HepG2 (cell line): ENCODE measurements at regions not wholly inside any gene's neighbourhood (a gene's known extent, or its start where the extent isn't known, plus 50 kb on each side); places are given as distances from the start of the nearest gene placed in this dataset.

Experiments
- ZBTB20 ChIP-seq: sonication (generic); formaldehyde crosslinking; IDR thresholded peaks from 2 replicates; pipeline ENCODE4 v1.8.1; 2023; ENCODE audit warnings: missing genetic modification reagents, low read depth, mild to moderate bottlenecking, borderline replicate concordance
- ZSCAN31 ChIP-seq: sonication (generic); formaldehyde crosslinking; IDR thresholded peaks from 2 replicates; pipeline ENCODE4 v1.5.0; 2020; ENCODE audit warnings: low read depth, mild to moderate bottlenecking, missing genetic modification reagents
- TF ChIP-seq, protein P1 (sequence below): sonication (generic); formaldehyde crosslinking; IDR thresholded peaks from 2 replicates; pipeline ENCODE4 v1.4.0; 2020; ENCODE audit warnings: low read depth, missing genetic modification reagents
- TF ChIP-seq, protein P2 (sequence below): sonication (generic); formaldehyde crosslinking; IDR thresholded peaks from 2 replicates; pipeline ENCODE4 v1.5.0; 2020; ENCODE audit warnings: mild to moderate bottlenecking, missing genetic modification reagents, moderate library complexity
- TF ChIP-seq, protein P3 (sequence below): sonication (generic); formaldehyde crosslinking; IDR thresholded peaks from 2 replicates; pipeline ENCODE4 v1.4.0; 2020; ENCODE audit warnings: mild to moderate bottlenecking, missing genetic modification reagents

- TF ChIP-seq, protein P1, sequence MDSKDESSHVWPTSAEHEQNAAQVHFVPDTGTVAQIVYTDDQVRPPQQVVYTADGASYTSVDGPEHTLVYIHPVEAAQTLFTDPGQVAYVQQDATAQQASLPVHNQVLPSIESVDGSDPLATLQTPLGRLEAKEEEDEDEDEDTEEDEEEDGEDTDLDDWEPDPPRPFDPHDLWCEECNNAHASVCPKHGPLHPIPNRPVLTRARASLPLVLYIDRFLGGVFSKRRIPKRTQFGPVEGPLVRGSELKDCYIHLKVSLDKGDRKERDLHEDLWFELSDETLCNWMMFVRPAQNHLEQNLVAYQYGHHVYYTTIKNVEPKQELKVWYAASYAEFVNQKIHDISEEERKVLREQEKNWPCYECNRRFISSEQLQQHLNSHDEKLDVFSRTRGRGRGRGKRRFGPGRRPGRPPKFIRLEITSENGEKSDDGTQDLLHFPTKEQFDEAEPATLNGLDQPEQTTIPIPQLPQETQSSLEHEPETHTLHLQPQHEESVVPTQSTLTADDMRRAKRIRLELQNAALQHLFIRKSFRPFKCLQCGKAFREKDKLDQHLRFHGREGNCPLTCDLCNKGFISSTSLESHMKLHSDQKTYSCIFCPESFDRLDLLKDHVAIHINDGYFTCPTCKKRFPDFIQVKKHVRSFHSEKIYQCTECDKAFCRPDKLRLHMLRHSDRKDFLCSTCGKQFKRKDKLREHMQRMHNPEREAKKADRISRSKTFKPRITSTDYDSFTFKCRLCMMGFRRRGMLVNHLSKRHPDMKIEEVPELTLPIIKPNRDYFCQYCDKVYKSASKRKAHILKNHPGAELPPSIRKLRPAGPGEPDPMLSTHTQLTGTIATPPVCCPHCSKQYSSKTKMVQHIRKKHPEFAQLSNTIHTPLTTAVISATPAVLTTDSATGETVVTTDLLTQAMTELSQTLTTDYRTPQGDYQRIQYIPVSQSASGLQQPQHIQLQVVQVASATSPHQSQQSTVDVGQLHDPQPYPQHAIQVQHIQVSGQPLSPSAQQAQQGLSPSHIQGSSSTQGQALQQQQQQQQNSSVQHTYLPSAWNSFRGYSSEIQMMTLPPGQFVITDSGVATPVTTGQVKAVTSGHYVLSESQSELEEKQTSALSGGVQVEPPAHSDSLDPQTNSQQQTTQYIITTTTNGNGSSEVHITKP (CRISPR knock-in tag): no peak
- TF ChIP-seq, protein P2, sequence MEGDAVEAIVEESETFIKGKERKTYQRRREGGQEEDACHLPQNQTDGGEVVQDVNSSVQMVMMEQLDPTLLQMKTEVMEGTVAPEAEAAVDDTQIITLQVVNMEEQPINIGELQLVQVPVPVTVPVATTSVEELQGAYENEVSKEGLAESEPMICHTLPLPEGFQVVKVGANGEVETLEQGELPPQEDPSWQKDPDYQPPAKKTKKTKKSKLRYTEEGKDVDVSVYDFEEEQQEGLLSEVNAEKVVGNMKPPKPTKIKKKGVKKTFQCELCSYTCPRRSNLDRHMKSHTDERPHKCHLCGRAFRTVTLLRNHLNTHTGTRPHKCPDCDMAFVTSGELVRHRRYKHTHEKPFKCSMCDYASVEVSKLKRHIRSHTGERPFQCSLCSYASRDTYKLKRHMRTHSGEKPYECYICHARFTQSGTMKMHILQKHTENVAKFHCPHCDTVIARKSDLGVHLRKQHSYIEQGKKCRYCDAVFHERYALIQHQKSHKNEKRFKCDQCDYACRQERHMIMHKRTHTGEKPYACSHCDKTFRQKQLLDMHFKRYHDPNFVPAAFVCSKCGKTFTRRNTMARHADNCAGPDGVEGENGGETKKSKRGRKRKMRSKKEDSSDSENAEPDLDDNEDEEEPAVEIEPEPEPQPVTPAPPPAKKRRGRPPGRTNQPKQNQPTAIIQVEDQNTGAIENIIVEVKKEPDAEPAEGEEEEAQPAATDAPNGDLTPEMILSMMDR (CRISPR knock-in tag): no peak
- TF ChIP-seq ZBTB20: no peak
- TF ChIP-seq, protein P3, sequence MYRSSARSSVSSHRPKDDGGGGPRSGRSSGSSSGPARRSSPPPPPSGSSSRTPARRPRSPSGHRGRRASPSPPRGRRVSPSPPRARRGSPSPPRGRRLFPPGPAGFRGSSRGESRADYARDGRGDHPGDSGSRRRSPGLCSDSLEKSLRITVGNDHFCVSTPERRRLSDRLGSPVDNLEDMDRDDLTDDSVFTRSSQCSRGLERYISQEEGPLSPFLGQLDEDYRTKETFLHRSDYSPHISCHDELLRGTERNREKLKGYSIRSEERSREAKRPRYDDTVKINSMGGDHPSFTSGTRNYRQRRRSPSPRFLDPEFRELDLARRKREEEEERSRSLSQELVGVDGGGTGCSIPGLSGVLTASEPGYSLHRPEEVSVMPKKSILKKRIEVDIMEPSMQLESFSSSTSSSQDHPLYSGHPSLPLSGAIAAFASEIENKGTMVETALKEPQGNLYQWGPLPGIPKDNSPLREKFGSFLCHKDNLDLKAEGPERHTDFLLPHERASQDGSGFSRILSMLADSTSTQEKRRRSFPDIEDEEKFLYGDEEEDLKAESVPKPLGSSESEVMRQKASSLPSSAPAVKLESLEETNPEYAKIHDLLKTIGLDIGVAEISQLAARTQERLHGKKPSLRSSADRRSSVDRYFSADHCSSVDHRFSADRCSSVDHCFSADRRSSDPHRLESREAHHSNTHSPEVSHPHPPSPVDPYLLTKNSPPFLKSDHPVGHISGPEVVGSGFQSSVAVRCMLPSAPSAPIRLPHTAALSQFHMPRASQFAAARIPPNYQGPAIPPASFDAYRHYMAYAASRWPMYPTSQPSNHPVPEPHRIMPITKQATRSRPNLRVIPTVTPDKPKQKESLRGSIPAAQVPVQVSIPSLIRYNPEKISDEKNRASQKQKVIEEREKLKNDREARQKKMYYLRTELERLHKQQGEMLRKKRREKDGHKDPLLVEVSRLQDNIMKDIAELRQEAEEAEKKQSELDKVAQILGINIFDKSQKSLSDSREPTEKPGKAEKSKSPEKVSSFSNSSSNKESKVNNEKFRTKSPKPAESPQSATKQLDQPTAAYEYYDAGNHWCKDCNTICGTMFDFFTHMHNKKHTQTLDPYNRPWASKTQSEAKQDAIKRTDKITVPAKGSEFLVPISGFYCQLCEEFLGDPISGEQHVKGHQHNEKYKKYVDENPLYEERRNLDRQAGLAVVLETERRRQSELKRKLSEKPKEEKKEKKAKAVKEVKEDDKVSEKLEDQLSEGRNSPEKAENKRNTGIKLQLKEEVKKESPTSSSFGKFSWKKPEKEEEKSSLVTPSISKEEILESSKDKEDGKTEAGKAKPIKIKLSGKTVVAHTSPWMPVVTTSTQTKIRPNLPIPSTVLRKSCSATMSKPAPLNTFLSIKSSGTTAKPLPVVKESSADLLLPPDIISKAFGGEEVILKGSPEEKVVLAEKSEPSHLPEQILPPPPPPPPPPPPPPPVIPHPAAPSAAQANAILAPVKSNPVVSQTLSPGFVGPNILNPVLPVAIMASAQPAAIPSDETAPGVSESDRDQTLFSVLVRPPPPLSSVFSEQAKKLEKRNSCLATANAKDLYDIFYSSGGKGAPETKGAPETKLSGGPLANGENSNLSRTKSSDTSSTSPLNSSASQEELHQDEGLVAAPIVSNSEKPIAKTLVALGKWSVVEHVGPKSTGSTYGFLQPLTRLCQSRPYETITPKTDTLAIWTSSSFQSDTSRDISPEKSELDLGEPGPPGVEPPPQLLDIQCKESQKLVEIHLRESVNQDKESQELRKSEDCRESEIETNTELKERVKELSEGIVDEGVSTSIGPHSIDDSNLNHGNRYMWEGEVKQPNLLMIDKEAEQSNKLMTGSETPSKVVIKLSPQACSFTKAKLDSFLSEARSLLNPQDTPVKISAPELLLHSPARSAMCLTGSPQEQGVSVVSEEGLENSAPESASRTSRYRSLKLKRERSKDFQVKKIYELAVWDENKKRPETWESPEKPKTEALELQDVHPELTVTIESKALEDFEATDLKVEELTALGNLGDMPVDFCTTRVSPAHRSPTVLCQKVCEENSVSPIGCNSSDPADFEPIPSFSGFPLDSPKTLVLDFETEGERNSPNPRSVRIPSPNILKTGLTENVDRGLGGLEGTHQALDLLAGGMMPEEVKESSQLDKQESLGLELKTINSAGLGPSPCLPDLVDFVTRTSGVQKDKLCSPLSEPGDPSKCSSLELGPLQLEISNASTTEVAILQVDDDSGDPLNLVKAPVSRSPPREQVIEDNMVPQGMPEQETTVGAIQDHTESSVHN (CRISPR knock-in tag): no peak
- TF ChIP-seq ZSCAN31 (CRISPR knock-in tag): no peak
These were observed 309.7 kb downstream of the NSG2 start for GRCh38 chr5:174355208-174355612.
